Liver (tissue), 3 donors: ENCODE measurements at regions not wholly inside any gene's neighbourhood (a gene's known extent, or its start where the extent isn't known, plus 50 kb on each side); places are given as distances from the start of the nearest gene placed in this dataset.

Experiments used
- EGR1 ChIP-seq, 2 donors: IDR thresholded peaks; 2 replicates each; pipeline ENCODE4 v1.6.1; 2016 to 2018; ENCODE audit warnings: antibody characterized with exemption in 2 of 2, low read depth in 2 of 2
- FOXA1 ChIP-seq: IDR thresholded peaks from 2 replicates; pipeline ENCODE4 v1.6.1; 2016; ENCODE audit warnings: antibody characterized with exemption
- GABPA ChIP-seq, 2 donors: IDR thresholded peaks in 1 of 2; conservative IDR thresholded peaks in 1 of 2; 2 replicates each; pipeline ENCODE4 v1.6.1; 2016; ENCODE audit warnings: antibody characterized with exemption in 2 of 2, mild to moderate bottlenecking in 1 of 2, moderate library complexity in 1 of 2
- JUND ChIP-seq, 2 donors: IDR thresholded peaks; 2 replicates each; pipeline ENCODE4 v1.6.1; 2016; ENCODE audit warnings: antibody characterized with exemption in 2 of 2
- RAD21 ChIP-seq, 2 donors: IDR thresholded peaks; 2 replicates each; pipeline ENCODE4 v1.6.1; 2016; ENCODE audit warnings: antibody characterized with exemption in 2 of 2, mild to moderate bottlenecking in 2 of 2
- REST ChIP-seq: IDR thresholded peaks from 2 replicates; pipeline ENCODE4 v1.6.1; 2016; ENCODE audit warnings: antibody characterized with exemption, mild to moderate bottlenecking
- RXRA ChIP-seq, 2 donors: IDR thresholded peaks; 2 replicates each; pipeline ENCODE4 v1.6.1; 2017 to 2018; ENCODE audit warnings: antibody characterized with exemption in 2 of 2, mild to moderate bottlenecking in 1 of 2
- SP1 ChIP-seq: IDR thresholded peaks from 2 replicates; pipeline ENCODE4 v1.6.1; 2018; ENCODE audit warnings: antibody characterized with exemption, mild to moderate bottlenecking
- TAF1 ChIP-seq: conservative IDR thresholded peaks from 2 replicates; pipeline ENCODE4 v1.6.1; 2016; ENCODE audit warnings: antibody characterized with exemption, mild to moderate bottlenecking
- YY1 ChIP-seq: IDR thresholded peaks from 2 replicates; pipeline ENCODE4 v1.6.1; 2016; ENCODE audit warnings: antibody characterized with exemption, mild to moderate bottlenecking
- ZBTB33 ChIP-seq: IDR thresholded peaks from 2 replicates; pipeline ENCODE4 v1.6.1; 2016; ENCODE audit warnings: antibody characterized with exemption
- TF ChIP-seq, protein P1 (sequence below): fragments of 150-350 bp; IDR thresholded peaks from 2 replicates; pipeline ENCODE4 v1.5.1; 2017; ENCODE audit warnings: improper control_type of control experiment, low read depth, low read length; ENCODE audit not compliant: missing input control
- TF ChIP-seq, protein P2 (sequence below): IDR thresholded peaks from 2 replicates; pipeline ENCODE4 v1.6.1; 2016; ENCODE audit warnings: antibody characterized with exemption
- donor health status: healthy.
- donor health status: healthy.

DNA sequence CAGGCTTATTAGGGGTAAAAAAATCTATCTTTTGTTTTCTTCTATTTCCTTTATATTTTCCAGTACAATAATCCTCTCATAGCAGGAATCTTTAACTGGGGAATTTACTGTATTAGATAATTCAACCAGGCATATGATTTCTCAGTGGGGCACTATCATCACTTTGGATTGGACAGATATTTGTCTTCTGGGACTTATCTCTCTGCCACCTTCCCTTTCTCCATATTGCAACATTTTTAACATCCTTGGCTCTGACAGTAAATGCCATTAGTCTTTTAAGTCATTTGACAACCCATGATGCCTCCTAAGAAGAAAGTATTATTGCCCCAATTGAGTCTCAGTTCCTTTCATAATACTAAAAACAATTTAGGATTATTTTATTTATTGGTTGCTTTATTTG, 304.1 kb downstream of the FGF10 start:
- no peak for TF ChIP-seq TAF1
- TF ChIP-seq, protein P1, sequence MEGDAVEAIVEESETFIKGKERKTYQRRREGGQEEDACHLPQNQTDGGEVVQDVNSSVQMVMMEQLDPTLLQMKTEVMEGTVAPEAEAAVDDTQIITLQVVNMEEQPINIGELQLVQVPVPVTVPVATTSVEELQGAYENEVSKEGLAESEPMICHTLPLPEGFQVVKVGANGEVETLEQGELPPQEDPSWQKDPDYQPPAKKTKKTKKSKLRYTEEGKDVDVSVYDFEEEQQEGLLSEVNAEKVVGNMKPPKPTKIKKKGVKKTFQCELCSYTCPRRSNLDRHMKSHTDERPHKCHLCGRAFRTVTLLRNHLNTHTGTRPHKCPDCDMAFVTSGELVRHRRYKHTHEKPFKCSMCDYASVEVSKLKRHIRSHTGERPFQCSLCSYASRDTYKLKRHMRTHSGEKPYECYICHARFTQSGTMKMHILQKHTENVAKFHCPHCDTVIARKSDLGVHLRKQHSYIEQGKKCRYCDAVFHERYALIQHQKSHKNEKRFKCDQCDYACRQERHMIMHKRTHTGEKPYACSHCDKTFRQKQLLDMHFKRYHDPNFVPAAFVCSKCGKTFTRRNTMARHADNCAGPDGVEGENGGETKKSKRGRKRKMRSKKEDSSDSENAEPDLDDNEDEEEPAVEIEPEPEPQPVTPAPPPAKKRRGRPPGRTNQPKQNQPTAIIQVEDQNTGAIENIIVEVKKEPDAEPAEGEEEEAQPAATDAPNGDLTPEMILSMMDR: no peak
- TF ChIP-seq ZBTB33: no peak
- TF ChIP-seq, protein P2, sequence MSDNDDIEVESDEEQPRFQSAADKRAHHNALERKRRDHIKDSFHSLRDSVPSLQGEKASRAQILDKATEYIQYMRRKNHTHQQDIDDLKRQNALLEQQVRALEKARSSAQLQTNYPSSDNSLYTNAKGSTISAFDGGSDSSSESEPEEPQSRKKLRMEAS: no peak
- TF ChIP-seq RXRA (IDR thresholded peaks at IDR 0.05): no peak
- no peak for TF ChIP-seq REST
- TF ChIP-seq YY1: no peak
- TF ChIP-seq RAD21 (IDR thresholded peaks at IDR 0.05): no peak
- TF ChIP-seq GABPA (IDR thresholded peaks at IDR 0.05 in 1 of 2, conservative IDR thresholded peaks at IDR 0.05 in 1 of 2): no peak
- no peak for TF ChIP-seq SP1
- no peak for TF ChIP-seq JUND (IDR thresholded peaks at IDR 0.05)
- no peak for TF ChIP-seq FOXA1
- no peak for TF ChIP-seq EGR1 (IDR thresholded peaks at IDR 0.05; ENCODE audit: low read depth in 2 of 2)
